HG03025 (cell line): ENCODE measurements at regions not wholly inside any gene's neighbourhood (a gene's known extent, or its start where the extent isn't known, plus 50 kb on each side); places are given as distances from the start of the nearest gene placed in this dataset.

ENCODE experiments used
- ATAC-seq: cut with Tn5 transposase; IDR thresholded peaks from one replicate; pipeline ENCODE4 v1.9.1; 2021; ENCODE audit warnings: mild to moderate bottlenecking, moderate library complexity; ENCODE audit not compliant: unreplicated experiment, low FRiP score

DNA sequence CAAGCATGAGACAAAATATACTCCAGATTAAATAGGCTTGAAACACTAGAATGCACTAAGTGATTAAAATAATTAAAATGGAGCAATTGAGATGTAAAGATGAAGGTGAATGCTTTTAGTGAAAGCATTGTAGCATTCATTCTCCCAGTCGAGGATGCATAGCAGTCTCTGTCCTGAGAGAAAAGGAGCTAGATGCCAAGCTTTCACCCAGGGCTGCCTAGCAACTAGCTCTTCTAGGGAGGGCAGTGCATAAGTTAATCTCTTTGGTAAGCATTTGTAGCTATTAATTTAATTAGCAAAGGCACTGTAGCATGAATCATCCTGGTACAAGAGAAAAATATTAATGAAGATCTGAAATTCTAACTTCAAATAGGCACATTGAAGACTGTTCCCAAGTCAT, 1014.8 kb downstream of the C4orf33 start:
- no peak for ATAC-seq

DNA sequence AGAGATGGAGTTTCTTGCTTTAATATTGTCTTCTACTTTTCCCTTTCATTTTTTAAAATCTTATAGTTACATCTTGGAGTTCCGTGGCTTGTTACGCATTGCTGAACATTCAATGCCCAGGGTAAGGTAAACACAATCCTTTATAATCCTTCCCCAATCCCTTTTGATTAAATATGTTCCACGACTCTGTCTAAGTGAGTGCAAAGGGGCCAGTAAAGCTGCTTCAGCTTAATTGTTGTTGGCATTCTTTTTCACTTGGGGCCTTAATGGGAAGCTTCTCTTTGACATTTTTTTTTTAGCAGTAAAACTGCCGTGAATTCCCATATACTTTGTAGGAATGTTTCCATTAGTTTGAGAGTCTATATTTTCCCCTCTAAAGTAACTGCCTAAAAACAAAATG, 1028.1 kb downstream of the C4orf33 start:
- ATAC-seq = no peak

DNA sequence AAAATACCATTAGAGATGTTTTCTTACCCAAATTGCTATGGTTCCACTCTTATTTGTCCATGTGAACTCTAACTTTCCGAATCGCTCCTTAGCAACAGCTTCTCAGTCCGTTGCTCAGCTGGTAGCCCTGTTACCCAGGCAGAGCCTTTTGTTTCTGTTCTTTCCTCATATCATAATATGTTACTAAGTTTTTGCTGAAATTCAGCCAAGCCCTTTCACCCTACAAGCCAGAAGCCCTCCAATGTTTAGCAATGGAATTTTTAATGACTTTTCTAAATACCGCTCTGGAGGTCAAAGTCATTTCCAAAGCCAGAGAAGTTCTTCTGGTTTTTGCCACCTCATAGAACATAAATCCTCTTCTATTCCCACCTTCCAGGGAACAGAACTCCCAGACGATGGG, 1029.5 kb downstream of the C4orf33 start:
- ATAC-seq = no peak

DNA sequence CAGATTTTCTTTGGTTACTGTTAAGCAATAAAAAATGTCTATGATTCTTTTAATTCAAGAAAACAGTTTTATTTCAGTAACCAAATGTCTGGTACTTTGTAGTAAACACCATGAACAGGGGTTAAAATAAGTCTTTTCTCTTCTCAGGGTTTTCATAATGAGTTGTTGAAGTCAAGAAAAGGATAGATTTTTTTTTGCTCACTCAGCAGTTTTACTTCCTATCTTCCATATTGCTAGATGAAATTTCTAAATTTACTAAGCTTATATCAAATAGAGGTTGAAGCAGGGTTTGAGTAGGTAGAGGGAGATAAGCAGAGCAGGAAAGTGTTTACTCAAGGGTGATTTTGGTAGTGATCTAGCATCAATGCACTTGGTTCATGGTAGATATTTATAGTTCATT, 1031.3 kb downstream of the C4orf33 start:
- ATAC-seq = no peak

DNA sequence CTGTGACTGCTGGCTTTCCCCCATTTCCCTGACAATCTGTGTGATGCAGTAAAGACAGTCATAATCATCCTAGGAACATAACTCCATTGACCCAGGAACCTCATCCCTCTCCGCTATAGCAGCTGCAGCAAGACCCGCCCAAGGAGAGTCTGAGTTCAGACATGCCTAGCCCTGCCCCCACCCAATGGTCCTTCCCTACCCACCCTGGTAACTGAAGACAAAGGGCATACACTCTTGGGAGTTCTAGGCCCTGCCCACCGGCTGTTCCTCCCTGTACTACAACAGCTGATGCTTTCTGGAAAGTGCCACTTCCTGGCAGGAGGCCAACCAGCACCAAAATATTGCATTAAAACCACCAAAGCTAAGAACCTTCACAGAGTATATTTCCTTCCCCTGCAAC, 1035.6 kb downstream of the C4orf33 start:
- no peak for ATAC-seq

DNA sequence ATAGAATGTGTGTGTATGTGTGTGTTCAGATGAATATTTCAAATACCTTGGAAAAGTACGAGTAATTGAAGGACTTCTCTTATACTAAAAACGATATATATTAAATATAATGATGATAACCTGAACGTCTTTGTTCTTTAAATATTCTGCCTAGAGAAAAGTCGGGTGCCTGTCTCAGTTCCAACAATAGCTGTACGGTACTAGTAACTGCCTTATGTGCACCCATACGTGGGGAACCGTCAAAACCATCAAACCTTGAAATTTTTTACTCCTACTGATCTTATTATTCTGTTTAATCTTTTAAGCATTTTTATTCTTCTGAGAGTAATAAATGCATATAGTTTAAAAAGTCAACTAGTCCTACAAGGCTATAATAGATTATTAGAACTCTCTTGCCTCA, 1045.7 kb downstream of the C4orf33 start:
- no peak for ATAC-seq

DNA sequence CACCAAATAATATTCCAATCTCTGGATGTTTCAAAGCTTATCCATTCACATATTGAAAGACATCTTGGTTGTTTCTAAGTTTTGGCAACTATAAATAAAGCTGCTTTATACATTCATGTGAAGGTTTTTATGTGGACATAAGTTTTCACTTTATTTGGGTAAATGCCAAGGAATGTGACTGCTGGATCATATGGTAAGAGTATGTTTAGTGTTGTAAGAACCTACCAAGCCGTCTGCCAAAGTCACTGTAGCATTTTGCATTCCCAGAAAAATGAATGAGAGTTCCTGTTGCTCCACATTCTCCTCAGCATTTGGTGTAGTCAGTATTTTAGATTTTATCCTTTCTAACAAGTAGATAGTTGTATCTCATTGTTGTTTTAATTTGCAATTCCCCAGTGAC, 1047.7 kb downstream of the C4orf33 start:
- no peak for ATAC-seq

DNA sequence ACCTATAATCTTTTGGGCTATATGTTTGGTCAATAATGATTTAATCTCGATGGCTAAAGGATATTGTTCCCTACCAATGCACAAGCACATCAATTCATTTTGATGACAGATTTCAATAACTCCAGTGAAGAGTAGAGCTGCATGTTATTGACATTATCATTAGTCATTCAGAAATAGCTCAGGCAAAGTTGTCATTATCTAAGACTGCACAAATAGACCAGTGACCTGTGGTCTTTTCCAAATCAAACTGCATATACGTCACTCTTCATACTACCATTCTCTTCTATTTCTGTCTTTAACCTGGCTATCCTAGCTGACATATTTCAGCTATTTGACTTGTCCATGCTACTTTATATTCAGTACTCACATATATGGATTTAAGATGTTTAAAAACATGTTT, 1050.8 kb downstream of the C4orf33 start:
- ATAC-seq = no peak

DNA sequence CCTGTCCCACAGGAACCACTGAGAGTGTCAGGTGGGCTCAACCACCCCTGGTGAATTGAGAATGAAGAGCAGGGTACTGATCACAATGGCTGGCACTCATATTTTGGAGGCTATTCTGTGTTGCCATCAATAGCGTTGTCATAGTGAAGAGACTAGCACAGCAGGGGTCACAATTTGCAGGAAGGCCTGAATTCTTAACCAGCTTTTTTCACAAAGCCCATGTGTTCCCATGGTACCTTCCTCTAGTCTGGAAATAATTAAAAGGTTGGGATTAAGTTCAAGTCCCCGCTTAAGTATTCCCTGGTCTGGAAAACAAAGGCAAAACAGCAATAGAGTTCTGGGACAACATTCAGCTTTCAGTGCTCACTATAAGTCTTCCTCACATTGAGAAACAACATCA, 1051.7 kb downstream of the C4orf33 start:
- no peak for ATAC-seq

DNA sequence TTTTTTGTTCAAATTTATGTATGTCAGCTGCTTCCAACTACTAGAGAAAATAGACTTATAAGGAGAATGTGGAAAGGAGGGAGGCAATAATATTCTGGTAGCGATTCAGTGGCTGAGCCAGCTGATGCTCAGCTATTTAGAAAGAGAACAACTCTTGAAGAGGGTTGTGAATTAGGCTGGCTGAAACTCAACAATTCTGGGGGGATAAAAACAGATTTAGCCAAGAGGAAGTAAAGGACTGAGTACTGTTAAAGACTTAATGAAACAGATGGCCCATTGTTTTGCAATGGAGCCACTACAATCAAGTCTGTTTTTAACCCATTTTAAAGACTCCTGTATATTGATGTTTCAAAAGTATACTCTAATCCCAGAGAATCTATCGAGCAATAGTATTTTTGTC, 1058.9 kb downstream of the C4orf33 start:
- no peak for ATAC-seq

DNA sequence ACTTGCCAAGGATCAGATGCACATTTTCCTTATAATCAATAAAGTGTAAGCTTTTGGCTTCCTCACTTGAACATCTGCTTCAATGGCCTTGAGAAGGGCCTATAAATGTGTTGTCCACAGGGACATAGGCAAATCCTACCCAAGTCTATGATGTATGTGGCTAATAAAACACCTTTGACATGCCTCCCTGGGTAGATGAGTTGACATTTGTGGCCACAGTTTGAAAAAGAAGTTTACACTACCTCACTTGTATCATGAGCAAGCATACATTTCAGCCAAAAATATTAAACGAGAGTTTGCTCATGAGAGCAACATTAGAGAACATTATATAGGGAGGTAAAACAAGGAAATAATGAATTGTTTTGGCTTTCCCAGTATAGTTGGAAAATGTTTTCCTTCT, 1067.7 kb downstream of the C4orf33 start:
- no peak for ATAC-seq

DNA sequence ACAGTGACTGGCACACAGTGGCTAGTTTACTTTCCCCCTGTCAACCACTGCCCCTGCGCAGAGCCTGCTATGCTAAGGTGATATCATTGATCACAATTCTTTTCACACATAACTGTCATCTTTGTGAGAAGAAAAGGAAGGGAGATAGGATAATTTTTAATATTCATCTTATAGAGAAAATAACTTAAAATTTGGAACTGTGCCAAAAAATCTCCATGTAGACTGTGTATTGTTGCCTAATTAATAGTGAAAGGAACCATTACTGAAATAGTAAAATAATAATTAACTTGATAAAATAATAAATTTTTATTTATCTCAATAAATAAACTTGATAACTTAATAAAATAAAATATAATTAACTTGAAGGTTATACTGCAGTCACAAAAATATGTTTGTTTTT, 1069.4 kb downstream of the C4orf33 start:
- no peak for ATAC-seq

DNA sequence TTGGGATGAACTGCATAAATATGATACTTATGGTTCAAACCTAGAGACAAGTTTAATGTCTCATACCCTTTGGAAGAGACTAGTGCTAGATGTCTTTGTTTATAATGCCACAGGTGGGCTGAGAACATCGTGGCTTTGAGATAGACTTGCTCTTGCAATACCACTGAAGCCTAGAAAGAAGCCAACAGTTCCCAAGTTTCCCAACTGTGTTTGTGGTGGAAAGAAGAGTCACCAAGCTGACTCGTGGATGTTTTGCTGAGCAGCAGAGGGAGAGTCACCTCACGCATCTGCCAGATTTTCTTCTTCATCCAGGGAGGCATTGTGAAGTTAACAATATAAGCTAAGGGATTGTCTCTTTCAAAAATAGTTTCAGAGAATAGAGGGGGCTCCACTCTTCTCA, 1076.2 kb downstream of the C4orf33 start:
- no peak for ATAC-seq

DNA sequence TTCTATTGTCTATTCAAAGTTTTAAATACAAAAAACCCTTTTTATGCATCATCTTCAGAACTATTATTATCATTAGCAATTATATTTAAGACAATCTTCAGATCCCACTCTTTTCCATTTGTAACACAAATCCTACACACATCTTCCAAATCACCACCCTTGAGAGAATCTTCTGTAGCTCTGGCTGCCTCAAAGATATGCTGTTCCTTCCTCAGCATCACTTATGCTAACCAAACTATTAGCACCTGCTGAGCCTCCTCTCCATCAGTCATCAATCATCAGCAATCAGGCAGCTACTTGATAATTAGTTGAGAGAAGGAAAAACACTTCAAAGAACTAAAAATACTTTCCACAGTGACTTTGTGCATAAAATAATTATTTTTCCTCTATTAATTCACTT, 1082.2 kb downstream of the C4orf33 start:
- ATAC-seq = no peak

DNA sequence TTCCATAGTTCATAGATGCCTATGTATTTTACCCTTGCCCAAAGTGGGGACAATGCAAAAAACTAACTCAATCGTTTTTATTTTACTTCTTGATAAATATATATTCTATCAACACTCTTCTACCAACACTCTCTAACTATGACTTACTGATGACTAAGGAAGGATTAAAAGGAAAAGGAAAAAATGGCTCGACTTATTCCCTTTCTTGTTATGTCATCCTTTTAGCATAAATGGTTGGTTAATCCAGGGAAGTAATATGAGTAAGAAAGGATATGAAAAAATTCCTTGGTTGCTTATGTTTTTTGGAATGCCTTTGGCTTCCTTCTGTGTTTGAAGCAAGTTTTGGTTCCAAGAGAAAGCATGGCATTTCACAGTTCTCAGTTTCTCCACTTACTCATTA, 1087.1 kb downstream of the C4orf33 start:
- no peak for ATAC-seq

DNA sequence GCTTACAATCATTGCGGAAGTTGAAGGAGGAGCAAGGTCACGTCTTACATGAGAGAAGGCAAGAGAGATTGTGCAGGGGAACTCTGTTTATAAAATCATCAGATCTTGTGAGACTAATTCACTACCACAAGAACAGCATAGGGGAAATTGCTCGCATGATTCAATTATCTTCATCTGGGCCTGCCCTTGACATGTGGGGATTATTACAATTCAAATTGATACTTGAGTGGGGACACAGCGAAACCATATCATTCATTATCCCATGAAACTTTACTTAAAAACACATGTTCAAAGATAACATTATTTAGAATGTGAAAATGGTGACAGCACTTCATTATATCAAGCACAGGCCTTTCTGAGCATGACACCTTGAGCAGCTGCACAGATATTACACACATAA, 1087.8 kb downstream of the C4orf33 start:
- ATAC-seq = no peak

DNA sequence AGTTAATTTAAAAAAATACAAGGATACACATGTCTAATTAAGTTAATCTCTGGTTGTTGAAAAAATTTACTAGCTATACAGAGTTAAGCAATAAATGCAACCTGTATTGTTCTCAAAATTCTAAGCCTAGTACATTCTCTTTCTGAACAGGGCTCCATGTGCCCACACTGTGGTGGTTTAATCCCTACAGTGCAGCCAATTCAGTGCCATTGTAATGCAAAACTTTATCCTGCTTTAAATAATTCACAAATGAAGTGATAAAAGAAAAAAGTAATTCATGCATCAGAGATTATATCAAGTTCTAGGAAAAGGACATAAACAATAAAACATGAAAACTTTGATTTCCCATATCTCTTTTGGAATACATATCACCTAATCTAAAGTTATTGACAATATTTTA, 1089.2 kb downstream of the C4orf33 start:
- no peak for ATAC-seq

DNA sequence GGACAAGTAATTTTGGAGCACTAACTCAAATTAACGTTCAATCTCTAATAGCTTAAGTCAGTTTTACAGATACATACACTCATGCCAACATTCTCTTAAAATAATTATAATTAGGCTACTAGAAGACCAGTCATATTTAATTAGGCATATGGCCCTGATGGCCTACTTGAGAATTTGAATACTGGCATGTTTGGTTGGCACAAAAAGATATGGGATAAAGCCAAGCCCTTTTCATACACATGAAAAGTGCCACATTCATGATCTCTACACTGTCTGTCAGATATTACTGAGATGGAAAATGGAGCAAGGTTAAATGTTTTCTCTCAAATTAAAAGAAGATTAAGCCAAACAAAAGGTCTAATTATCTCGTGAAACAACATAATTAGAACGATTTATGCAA, 1091.0 kb downstream of the C4orf33 start:
- no peak for ATAC-seq

DNA sequence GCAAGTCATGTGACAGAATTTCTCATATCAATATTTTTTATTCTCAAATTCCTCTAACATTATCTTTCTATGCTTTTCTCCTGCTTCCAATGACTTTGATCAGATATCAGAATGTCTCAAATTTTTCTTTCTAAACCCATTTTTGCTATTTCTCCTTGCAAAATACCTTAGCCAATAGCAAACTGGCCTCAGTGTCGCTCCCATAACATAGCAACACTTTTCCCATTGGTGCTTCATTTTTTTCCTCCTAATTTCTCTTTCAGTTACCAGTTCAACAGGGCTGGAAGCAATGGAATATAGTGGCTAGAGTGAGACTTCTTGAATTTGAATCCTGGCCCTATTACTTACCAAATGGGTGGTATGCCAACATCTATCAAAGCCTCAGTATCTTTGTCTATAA, 1091.6 kb downstream of the C4orf33 start:
- no peak for ATAC-seq

DNA sequence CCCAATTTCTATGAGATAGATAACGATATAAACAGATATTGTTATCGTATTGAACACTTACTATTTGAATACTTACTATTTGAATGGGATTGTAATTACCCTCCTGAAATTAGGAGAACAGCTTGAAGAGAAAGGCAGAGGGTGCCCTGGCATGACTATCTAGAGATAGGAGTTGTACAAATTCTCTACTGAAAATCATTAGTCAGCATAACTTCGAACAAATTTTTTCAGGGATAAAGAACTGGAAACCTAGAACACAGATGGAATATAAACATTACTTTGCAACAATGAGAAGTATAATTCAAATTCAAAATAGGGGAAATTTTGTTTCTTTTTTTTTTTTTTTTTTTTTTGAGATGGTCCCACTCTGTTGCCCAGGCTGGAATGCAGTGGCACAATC, 1096.8 kb downstream of the C4orf33 start:
- no peak for ATAC-seq

DNA sequence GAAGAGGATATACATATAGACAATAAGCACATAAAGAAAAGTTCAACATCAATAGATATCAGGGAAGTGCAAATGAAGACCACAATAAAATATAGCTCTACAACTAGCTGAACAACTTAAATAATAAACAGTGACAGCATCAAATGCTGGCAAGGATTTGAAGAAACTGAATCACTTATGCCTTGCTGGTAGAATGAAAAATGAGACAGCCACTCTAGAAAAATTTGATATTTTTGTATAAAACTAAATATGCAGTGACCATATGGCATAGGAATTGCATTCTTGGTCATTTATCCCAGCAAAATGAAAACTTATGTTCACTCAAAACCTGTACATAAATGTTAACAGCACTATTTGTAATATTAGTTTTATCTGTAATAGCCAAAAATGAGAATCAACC, 1102.0 kb downstream of the C4orf33 start:
- ATAC-seq = no peak

DNA sequence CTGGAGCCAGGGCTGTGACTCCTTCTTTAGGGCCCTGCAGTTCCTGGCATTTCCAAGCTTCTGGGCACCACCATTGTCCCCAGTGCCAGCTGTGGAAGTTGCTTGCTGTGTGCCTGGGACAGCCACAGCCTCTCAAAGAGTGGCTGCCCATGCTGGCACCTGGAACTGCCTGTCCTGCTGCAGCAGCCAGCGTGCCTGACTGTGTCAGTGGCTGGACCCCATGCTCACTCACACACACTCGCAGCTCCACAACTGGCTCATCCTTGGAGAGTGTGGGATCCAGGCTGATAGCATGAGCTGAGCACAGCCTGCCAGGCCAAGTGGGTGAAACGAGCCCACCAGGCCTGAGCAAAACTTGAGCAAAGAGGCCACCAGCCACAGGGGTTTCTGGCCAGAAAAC, 1107.6 kb downstream of the C4orf33 start:
- no peak for ATAC-seq

DNA sequence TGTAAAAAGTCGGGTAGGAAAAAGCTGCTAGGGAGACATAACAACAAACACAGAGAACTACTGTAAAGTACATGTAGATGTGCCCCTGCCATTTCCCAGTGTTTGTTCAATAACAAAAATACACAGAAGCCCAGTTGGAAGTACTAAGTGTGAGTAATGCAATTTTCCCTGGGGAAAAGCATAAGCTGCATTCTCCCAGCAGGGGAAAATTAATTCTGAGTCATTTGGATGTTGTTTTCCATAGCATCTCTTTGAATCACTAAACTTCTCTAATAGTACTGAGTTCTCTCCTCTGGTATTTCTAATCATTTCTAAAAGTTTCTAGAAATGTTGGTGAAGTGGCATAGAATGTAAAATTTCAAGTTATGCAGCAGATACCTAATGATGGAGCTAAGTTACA, 1114.9 kb downstream of the C4orf33 start:
- ATAC-seq = no peak

DNA sequence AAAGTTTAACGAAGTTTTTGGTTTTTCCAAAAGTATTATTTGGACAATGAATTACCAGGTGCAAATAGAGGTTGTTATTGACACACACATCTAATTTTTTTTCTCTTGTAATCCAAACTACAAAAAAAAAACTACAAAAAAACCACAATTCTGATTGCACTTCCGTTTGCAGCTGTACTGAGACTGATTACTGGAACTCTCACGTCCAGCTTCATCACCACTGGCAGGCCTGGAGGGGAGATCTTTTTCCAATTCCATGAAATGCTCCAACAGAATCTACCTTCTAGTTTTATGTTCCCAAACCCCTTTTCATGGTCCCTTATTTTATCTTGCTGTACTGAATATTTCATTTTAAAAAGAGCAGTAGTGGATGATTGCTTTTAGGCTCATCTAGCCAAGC, 1118.3 kb downstream of the C4orf33 start:
- ATAC-seq = no peak
